IMR-90 (cell line): ENCODE measurements at regions not wholly inside any gene's neighbourhood (a gene's known extent, or its start where the extent isn't known, plus 50 kb on each side); places are given as distances from the start of the nearest gene placed in this dataset.

Experiments
- ATAC-seq: fragments of 200-7000 bp; cut with Tn5 transposase; 2 replicates; pipeline ENCODE4 v1.9.1; 2020; ENCODE audit warnings: low read depth, mild to moderate bottlenecking, moderate library complexity
- BruUV-seq: library from RNA; stranded (reverse); fragments of 400-500 nt; replicated peaks from 2 replicates; lab custom pipeline; 2021; lab: Mats Ljungman, UMichigan
- CTCF ChIA-PET: fragments of 300-600 bp; formaldehyde crosslinking; extraction: SDS; loops from one replicate; lab custom pipeline; 2021; ENCODE audit warnings: antibody characterized with exemption; lab: Yijun Ruan, JAX
- POLR2A ChIA-PET: fragments of 300-600 bp; sonication (Branson Sonifier 250); formaldehyde crosslinking; loops from one replicate; lab custom pipeline; 2022; ENCODE audit warnings: antibody characterized with exemption; ENCODE audit not compliant: unreplicated experiment; lab: Charles Lee
- DNase-seq: peaks from one replicate; pipeline ENCODE4 v3.0.0; 2013
- H2AFZ ChIP-seq: replicated peaks from 2 replicates; pipeline ENCODE3; 2013; ENCODE audit warnings: low read length, mild to moderate bottlenecking; ENCODE audit not compliant: poor library complexity
- H2AK5ac ChIP-seq: 2 replicates; pipeline ENCODE4 v1.6.1; 2013; ENCODE audit warnings: low read depth, low read length, inconsistent platforms
- H2AK9ac ChIP-seq: replicated peaks from 2 replicates; pipeline ENCODE3; 2013; ENCODE audit warnings: mild to moderate bottlenecking, low read depth, low read length, moderate library complexity; ENCODE audit not compliant: poor library complexity
- H2BK120ac ChIP-seq: 2 replicates; pipeline ENCODE4 v1.6.1; 2013; ENCODE audit warnings: low read depth, low read length, inconsistent platforms
- H2BK15ac ChIP-seq: 3 replicates; pipeline ENCODE4 v1.6.1; 2013; ENCODE audit warnings: low read depth, low read length, inconsistent platforms
- H2BK20ac ChIP-seq: 2 replicates; pipeline ENCODE4 v1.6.1; 2013; ENCODE audit warnings: low read depth, mild to moderate bottlenecking, inconsistent platforms, low read length, moderate library complexity
- H2BK5ac ChIP-seq: 2 replicates; pipeline ENCODE4 v1.6.1; 2013; ENCODE audit warnings: mild to moderate bottlenecking, low read depth, low read length, inconsistent platforms; ENCODE audit not compliant: poor library complexity, severe bottlenecking
- H3K14ac ChIP-seq: replicated peaks from 2 replicates; pipeline ENCODE4 v1.6.1; 2013; ENCODE audit warnings: low read depth, low read length, inconsistent platforms
- H3K18ac ChIP-seq: 2 replicates; pipeline ENCODE4 v1.6.1; 2013; ENCODE audit warnings: low read depth, low read length, control low read depth
- H3K23ac ChIP-seq: 2 replicates; pipeline ENCODE4 v1.6.1; 2013; ENCODE audit warnings: low read depth, low read length, inconsistent platforms
- H3K27ac ChIP-seq: 2 replicates; pipeline ENCODE4 v1.5.1; 2013; ENCODE audit warnings: mild to moderate bottlenecking, control low read depth, low read length; ENCODE audit not compliant: insufficient read depth
- H3K27me3 ChIP-seq: 2 replicates; pipeline ENCODE4 v1.6.1; 2013; ENCODE audit warnings: low read length; ENCODE audit not compliant: control insufficient read depth, insufficient read depth
- H3K36me3 ChIP-seq: 2 replicates; pipeline ENCODE4 v1.6.1; 2013; ENCODE audit warnings: low read length, mixed read lengths; ENCODE audit not compliant: control insufficient read depth, insufficient read depth
- H3K4ac ChIP-seq: 2 replicates; pipeline ENCODE4 v1.6.1; 2013; ENCODE audit warnings: low read depth, low read length, inconsistent platforms
- H3K4me1 ChIP-seq: 2 replicates; pipeline ENCODE4 v1.6.1; 2013; ENCODE audit warnings: low read length, mixed read lengths; ENCODE audit not compliant: control insufficient read depth, insufficient read depth
- H3K4me2 ChIP-seq: 2 replicates; pipeline ENCODE4 v1.6.1; 2013; ENCODE audit warnings: low read depth, mild to moderate bottlenecking, control low read depth, low read length, moderate library complexity
- H3K4me3 ChIP-seq: 2 replicates; pipeline ENCODE4 v1.5.1; 2013; ENCODE audit warnings: low read depth, mild to moderate bottlenecking, control low read depth, low read length, moderate library complexity; ENCODE audit not compliant: insufficient read depth
- H3K56ac ChIP-seq: 2 replicates; pipeline ENCODE4 v1.6.1; 2013; ENCODE audit warnings: low read length, inconsistent platforms; ENCODE audit not compliant: insufficient read depth; ENCODE audit errors: extremely low read depth
- H3K79me1 ChIP-seq, 2 experiments: 2 replicates each; pipeline ENCODE4 v1.6.1; 2013; ENCODE audit warnings: low read length in 2 of 2, inconsistent platforms in 1 of 2, low read depth in 1 of 2
- H3K9ac ChIP-seq: 2 replicates; pipeline ENCODE4 v1.6.1; 2013; ENCODE audit warnings: low read depth, low read length, control low read depth
- H3K9me1 ChIP-seq: 2 replicates; pipeline ENCODE4 v1.6.1; 2013; ENCODE audit warnings: low read length, inconsistent platforms; ENCODE audit not compliant: insufficient read depth
- H3K9me3 ChIP-seq: 2 replicates; pipeline ENCODE4 v1.6.1; 2013; ENCODE audit warnings: low read length; ENCODE audit not compliant: control insufficient read depth, insufficient read depth
- H4K20me1 ChIP-seq: 2 replicates; pipeline ENCODE4 v1.6.1; 2013; ENCODE audit warnings: low read length, inconsistent platforms; ENCODE audit not compliant: insufficient read depth
- H4K5ac ChIP-seq: 2 replicates; pipeline ENCODE4 v1.6.1; 2013; ENCODE audit warnings: mild to moderate bottlenecking, low read depth, low read length, control low read depth
- H4K8ac ChIP-seq, 2 experiments: 2 replicates each; pipeline ENCODE4 v1.6.1; 2013; ENCODE audit warnings: low read depth in 2 of 2, low read length in 2 of 2, control low read depth in 1 of 2, inconsistent platforms in 1 of 2
- H4K91ac ChIP-seq: 2 replicates; pipeline ENCODE4 v1.6.1; 2013; ENCODE audit warnings: low read depth, low read length, inconsistent platforms; ENCODE audit not compliant: insufficient read depth
- BHLHE40 ChIP-seq: fragments of 150-350 bp; IDR thresholded peaks from 2 replicates; pipeline ENCODE4 v1.6.1; 2016; ENCODE audit warnings: mild to moderate bottlenecking, low read depth, low read length
- WGBS, 2 experiments: methylation state at CpG; one replicate each; pipeline versions ENCODE4 v1.1.5 to v1.1.7; 2013; ENCODE audit warnings: missing lambda C conversion rate in 2 of 2; ENCODE audit not compliant: insufficient read length in 1 of 2; ENCODE audit errors: extremely low coverage in 2 of 2; 5-methylcytosine and 5-hydroxymethylcytosine counted together
- dilution Hi-C: fragments of 300-500 bp; cut with HindIII; formaldehyde crosslinking; loops from one replicate; pipeline ENCODE4 v1.14.3; 2018; ENCODE audit warnings: low sequenced_read_pairs; ENCODE audit not compliant: unreplicated experiment
- in situ Hi-C: fragments of 300-500 bp; cut with MboI; formaldehyde crosslinking; loops from 3 replicates; pipeline ENCODE4 v1.14.3; 2019; ENCODE audit warnings: low sequenced_read_pairs, inconsistent platforms, mixed read lengths
- intact Hi-C: fragments of 100-400 bp; cut with micrococcal nuclease; formaldehyde crosslinking; loops from 2 replicates; pipeline ENCODE4 v1.10.0; 2022
- TF ChIP-seq, protein P1 (sequence below): fragments of 150-350 bp; IDR thresholded peaks from 2 replicates; pipeline ENCODE4 v1.6.1; 2016; ENCODE audit warnings: low read depth, mild to moderate bottlenecking, low read length, moderate library complexity, borderline replicate concordance

DNA sequence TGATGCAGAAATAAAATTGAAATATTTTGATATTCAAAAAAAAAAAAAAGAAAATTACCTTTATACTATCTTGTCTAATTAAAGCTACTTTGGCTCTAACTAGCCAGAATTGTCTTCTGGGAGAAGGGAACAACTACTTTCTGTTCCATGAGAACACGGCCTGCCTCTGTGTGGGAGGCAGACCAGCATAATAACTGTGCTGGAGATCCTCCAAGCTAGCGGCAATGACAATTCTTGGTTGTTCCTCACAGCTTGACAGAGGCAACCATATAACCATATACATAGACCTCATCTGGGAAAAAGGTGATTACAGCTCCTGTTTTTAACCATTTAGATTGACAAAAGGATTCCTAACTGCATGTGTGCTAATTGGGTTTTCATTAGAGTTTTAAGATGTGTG is 95.7 kb downstream of the RBMX2 start:
- no peak overlapping the region for H4K8ac ChIP-seq
- dilution Hi-C loops: no loop called here
- ATAC-seq: no peak
- H2AK9ac ChIP-seq: no peak overlapping the region
- no peak overlapping the region for H3K4me2 ChIP-seq
- no peaks in the 10 kb centered on the region for H3K79me1 ChIP-seq
- no peaks in the 10 kb centered on the region for H3K9me3 ChIP-seq
- DNase-seq: no peak
- no peak overlapping the region for H2AFZ ChIP-seq
- no peak overlapping the region for H2BK15ac ChIP-seq
- H3K27ac ChIP-seq: no peak overlapping the region
- H4K91ac ChIP-seq: no peak overlapping the region
- no TSS peak for BruUV-seq
- no peak overlapping the region for H4K5ac ChIP-seq
- no peak overlapping the region for H3K4me3 ChIP-seq
- intact Hi-C loops: no loop called here
- no peaks in the 10 kb centered on the region for H3K9me1 ChIP-seq
- H3K9ac ChIP-seq: no peak overlapping the region
- no peak overlapping the region for H3K23ac ChIP-seq
- no peak overlapping the region for H3K56ac ChIP-seq
- no peaks in the 10 kb centered on the region for H3K36me3 ChIP-seq
- 0% methylated on average over 1 of the region's 2 CpGs; no CpG with 5 or more reads in 1 of the 2 experiments for WGBS, 2 experiments
- H3K27me3 ChIP-seq: peaks cover 1% of the 10 kb centered on the region
- H3K4ac ChIP-seq: no peak overlapping the region
- no peak overlapping the region for H3K18ac ChIP-seq
- no peak overlapping the region for H3K14ac ChIP-seq
- no peak overlapping the region for H2BK5ac ChIP-seq
- POLR2A ChIA-PET: no interaction called here
- in situ Hi-C loops: no loop called here
- CTCF ChIA-PET: no interaction called here
- H2AK5ac ChIP-seq: no peak overlapping the region
- H2BK120ac ChIP-seq: no peak overlapping the region
- no peak for TF ChIP-seq BHLHE40
- TF ChIP-seq, protein P1, sequence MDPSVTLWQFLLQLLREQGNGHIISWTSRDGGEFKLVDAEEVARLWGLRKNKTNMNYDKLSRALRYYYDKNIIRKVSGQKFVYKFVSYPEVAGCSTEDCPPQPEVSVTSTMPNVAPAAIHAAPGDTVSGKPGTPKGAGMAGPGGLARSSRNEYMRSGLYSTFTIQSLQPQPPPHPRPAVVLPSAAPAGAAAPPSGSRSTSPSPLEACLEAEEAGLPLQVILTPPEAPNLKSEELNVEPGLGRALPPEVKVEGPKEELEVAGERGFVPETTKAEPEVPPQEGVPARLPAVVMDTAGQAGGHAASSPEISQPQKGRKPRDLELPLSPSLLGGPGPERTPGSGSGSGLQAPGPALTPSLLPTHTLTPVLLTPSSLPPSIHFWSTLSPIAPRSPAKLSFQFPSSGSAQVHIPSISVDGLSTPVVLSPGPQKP: no peak
- H3K4me1 ChIP-seq: no peaks in the 10 kb centered on the region
- H4K20me1 ChIP-seq: no peaks in the 10 kb centered on the region
- no peak overlapping the region for H2BK20ac ChIP-seq
